ENCODE measurements at regions not wholly inside any gene's neighbourhood (a gene's known extent, or its start where the extent isn't known, plus 50 kb on each side); places are given as distances from the start of the nearest gene placed in this dataset.

DNA sequence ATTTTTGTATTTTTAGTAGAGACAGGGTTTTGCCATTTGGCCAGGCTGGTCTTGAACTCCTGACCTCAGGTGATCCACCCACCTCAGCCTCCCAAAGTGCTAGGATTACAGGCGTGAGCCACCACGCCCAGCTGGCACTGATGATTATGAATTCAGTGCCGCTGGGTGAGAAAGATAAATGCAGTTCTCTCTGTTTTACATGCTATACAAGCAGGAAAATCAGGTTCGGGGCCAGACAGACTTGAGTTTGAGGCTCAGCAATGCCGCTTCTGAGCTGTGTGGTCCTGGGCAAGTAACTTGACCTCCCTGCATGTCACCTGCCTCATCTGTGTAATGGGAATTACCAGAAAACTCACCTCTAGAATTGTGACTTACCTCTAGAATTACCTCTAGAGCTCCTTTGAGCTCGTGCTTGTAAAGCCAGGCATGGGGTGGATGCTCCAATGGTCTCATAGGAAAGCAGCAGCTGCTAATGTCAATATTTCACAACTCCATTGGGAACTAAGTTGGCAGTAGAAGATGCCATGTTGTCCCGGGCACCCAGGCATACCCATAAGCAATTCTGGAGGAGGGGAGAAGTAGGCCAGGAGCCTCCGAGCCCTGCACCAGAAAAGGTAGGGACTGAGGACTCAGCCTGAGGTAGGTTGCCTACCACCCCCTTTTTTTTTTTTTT, 119.8 kb upstream of the SLC25A33 start:
- TF ChIP-seq, protein P1, sequence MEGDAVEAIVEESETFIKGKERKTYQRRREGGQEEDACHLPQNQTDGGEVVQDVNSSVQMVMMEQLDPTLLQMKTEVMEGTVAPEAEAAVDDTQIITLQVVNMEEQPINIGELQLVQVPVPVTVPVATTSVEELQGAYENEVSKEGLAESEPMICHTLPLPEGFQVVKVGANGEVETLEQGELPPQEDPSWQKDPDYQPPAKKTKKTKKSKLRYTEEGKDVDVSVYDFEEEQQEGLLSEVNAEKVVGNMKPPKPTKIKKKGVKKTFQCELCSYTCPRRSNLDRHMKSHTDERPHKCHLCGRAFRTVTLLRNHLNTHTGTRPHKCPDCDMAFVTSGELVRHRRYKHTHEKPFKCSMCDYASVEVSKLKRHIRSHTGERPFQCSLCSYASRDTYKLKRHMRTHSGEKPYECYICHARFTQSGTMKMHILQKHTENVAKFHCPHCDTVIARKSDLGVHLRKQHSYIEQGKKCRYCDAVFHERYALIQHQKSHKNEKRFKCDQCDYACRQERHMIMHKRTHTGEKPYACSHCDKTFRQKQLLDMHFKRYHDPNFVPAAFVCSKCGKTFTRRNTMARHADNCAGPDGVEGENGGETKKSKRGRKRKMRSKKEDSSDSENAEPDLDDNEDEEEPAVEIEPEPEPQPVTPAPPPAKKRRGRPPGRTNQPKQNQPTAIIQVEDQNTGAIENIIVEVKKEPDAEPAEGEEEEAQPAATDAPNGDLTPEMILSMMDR (IDR thresholded peaks at IDR 0.05; ENCODE audit: insufficient read depth, low read depth, low read length, missing control alignments): no peak
- no peak overlapping the region for H3K4me3 ChIP-seq (ENCODE audit: low read depth, low read length)
- no peak for DNase-seq (ENCODE audit: low read depth)

DNA sequence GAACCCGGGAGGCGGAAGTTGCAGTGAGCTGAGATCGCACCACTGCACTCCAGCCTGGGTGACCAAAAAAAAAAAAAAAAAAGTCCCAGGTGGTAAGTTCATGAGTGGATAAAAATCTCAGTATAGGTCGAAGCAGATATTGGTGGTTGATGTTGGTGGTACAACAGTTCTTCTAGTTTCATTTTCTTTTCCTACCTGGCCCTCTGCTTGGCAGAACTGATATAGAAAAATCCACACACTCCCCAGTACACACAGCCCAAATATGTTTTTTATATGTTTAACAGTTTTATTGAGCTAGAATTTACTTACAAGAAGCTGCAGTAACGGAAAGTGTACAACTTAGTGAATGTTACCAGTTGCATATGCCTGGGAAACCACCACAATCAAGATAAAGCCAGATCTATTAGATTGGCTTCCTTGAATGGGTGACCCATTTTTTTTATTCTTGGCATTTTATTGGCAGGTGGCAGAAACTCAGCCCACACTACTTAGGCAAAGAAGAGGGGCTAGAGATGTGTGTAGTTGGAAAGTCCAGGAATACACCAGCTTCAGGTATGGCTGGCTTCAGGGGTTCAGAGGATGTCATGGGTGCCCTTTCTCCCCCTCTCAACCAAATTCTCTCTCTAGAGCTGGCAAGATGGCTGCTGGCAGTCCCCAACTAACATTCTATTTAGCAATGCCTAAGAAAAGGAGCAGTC, 118.3 kb upstream of the SLC25A33 start:
- DNase-seq (ENCODE audit: low read depth): peak; percentile 46
- TF ChIP-seq, protein P1 (IDR thresholded peaks at IDR 0.05; ENCODE audit: insufficient read depth, low read depth, low read length, missing control alignments): no peak
- H3K4me3 ChIP-seq (ENCODE audit: low read depth, low read length): no peak overlapping the region

DNA sequence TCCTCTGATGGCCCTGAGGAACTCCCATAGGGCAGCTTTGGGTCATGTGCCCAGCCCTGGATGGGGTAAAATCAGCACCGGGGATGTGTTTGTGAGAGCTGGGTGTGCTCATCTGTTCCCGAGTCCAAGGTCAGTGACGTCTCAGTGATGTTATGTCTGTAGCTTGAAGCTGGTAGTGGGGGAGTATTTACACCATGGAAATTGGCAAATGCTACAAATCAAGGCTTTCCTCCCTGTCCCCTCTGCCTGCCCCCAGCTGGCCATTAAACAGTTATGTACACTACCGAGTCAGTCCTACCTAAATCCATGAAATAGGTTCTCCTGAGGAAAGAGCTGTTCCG, 117.8 kb upstream of the SLC25A33 start:
- DNase-seq (ENCODE audit: low read depth): no peak
- H3K4me3 ChIP-seq (ENCODE audit: low read depth, low read length): no peak overlapping the region
- TF ChIP-seq, protein P1 (IDR thresholded peaks at IDR 0.05; ENCODE audit: insufficient read depth, low read depth, low read length, missing control alignments): no peak

GRCh38 chr1:9422321-9422720, 116.9 kb upstream of the SLC25A33 start:
- no peak for DNase-seq (ENCODE audit: low read depth)
- TF ChIP-seq, protein P1 (IDR thresholded peaks at IDR 0.05; ENCODE audit: insufficient read depth, low read depth, low read length, missing control alignments): no peak
- H3K4me3 ChIP-seq (ENCODE audit: low read depth, low read length): no peak overlapping the region

DNA sequence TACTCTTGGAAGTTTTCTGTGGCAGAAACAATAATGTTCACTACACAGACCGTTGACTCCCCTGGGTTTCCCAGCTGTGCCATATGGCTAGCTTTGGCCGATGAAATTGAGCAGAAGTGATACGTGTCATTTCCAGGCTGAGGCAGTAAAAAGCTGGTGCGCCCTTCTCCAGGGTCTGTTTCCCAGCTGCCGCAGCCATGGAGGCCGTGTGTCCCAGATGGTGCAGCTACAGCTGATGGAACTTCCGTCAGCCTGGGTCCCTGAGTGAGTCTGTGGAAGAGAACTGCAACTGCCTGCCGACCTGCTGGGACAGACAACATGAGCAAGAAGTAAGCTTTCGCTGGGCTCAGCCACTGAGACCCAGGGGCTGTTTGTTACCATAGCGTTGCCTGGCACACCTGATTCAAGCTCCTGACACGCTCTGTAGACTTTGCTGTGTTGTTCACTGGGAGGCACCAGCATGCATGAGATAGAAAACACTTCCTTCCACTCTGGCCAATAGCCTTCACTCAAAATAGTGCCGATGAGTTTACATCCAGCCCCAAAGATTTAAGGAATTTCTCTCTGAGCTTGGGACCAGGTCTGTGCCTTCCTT, 116.3 kb upstream of the SLC25A33 start:
- peak; percentile 36 for DNase-seq (ENCODE audit: low read depth)
- TF ChIP-seq, protein P1 (IDR thresholded peaks at IDR 0.05; ENCODE audit: insufficient read depth, low read depth, low read length, missing control alignments): no peak
- no peak overlapping the region for H3K4me3 ChIP-seq (ENCODE audit: low read depth, low read length)

- no peak overlapping the region for H3K4me3 ChIP-seq (ENCODE audit: low read depth, low read length)
- no peak for DNase-seq (ENCODE audit: low read depth)
- TF ChIP-seq, protein P1 (IDR thresholded peaks at IDR 0.05; ENCODE audit: insufficient read depth, low read depth, low read length, missing control alignments): no peak
Observed at GRCh38 chr1:9424261-9424660, 115.0 kb upstream of the SLC25A33 start.
